ENCODE measurements at regions not wholly inside any gene's neighbourhood (a gene's known extent, or its start where the extent isn't known, plus 50 kb on each side); places are given as distances from the start of the nearest gene placed in this dataset.

DNA sequence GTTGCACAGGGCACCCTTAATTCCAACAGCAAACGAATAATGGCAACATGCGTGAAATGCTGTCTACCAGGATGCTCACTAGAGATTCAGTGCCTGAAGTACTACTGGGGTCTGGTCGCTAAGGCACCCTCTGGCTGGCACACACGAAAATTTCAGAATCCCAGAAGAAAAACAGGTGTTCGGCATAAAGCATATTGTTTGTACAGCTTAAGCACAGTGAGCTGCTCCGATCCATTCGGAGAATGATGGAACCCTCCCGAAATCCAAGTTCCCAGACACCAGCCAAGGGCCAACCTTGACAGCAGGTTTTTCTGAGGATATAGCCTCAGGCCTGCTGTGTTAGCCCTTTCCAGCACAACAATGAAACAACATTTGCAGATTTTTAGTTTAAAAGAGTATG is 61.4 kb upstream of the ALDH1B1 start:
- TF ChIP-seq, protein P1, sequence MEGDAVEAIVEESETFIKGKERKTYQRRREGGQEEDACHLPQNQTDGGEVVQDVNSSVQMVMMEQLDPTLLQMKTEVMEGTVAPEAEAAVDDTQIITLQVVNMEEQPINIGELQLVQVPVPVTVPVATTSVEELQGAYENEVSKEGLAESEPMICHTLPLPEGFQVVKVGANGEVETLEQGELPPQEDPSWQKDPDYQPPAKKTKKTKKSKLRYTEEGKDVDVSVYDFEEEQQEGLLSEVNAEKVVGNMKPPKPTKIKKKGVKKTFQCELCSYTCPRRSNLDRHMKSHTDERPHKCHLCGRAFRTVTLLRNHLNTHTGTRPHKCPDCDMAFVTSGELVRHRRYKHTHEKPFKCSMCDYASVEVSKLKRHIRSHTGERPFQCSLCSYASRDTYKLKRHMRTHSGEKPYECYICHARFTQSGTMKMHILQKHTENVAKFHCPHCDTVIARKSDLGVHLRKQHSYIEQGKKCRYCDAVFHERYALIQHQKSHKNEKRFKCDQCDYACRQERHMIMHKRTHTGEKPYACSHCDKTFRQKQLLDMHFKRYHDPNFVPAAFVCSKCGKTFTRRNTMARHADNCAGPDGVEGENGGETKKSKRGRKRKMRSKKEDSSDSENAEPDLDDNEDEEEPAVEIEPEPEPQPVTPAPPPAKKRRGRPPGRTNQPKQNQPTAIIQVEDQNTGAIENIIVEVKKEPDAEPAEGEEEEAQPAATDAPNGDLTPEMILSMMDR (IDR thresholded peaks at IDR 0.05), result no peak
- TF ChIP-seq MYC (IDR thresholded peaks at IDR 0.05; ENCODE audit: borderline replicate concordance, low read length) (no peak), CBX2 (IDR thresholded peaks at IDR 0.05; ENCODE audit: borderline replicate concordance, low read depth) (no peak), NPAS2 (CRISPR knock-in tag; IDR thresholded peaks at IDR 0.05; ENCODE audit: borderline replicate concordance) (no peak), POLR2A (IDR thresholded peaks at IDR 0.05; ENCODE audit: low read length) (no peak), POLR2AphosphoS2 (conservative IDR thresholded peaks at IDR 0.05; ENCODE audit: low read length) (no peak), ZFP36 (IDR thresholded peaks at IDR 0.05; ENCODE audit: borderline replicate concordance, partially characterized antibody) (no peak), NR3C1 (IDR thresholded peaks at IDR 0.05) (no peak), HOXB13 (CRISPR knock-in tag; IDR thresholded peaks at IDR 0.05; ENCODE audit: low read depth) (no peak), JUNB (IDR thresholded peaks at IDR 0.05) (no peak), RCOR1 (IDR thresholded peaks at IDR 0.05; ENCODE audit: low read depth, low read length) (no peak)
- TF ChIP-seq, protein P2, sequence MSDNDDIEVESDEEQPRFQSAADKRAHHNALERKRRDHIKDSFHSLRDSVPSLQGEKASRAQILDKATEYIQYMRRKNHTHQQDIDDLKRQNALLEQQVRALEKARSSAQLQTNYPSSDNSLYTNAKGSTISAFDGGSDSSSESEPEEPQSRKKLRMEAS (IDR thresholded peaks at IDR 0.05), result no peak
- TF ChIP-seq, protein P3, sequence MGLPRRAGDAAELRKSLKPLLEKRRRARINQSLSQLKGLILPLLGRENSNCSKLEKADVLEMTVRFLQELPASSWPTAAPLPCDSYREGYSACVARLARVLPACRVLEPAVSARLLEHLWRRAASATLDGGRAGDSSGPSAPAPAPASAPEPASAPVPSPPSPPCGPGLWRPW (IDR thresholded peaks at IDR 0.05), result no peak
- TF ChIP-seq, protein P4, sequence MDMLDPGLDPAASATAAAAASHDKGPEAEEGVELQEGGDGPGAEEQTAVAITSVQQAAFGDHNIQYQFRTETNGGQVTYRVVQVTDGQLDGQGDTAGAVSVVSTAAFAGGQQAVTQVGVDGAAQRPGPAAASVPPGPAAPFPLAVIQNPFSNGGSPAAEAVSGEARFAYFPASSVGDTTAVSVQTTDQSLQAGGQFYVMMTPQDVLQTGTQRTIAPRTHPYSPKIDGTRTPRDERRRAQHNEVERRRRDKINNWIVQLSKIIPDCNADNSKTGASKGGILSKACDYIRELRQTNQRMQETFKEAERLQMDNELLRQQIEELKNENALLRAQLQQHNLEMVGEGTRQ (IDR thresholded peaks at IDR 0.05), result no peak

Measured in A549 (cell line).